ENCODE measurements at regions not wholly inside any gene's neighbourhood (a gene's known extent, or its start where the extent isn't known, plus 50 kb on each side); places are given as distances from the start of the nearest gene placed in this dataset.

GRCh38 chrX:74178536-74178935 is 125.4 kb upstream of the ZCCHC13 start:
- no peak overlapping the region for H4K91ac ChIP-seq (ENCODE audit: insufficient read length, low read depth, low read length)
- no peak overlapping the region for H3K23ac ChIP-seq (ENCODE audit: insufficient read length, low read depth, low read length)
- H3K79me1 ChIP-seq (ENCODE audit: insufficient read depth, low read depth, low read length, poor library complexity, severe bottlenecking), result no peaks in the 10 kb centered on the region
- no peaks in the 10 kb centered on the region for H3K79me2 ChIP-seq (ENCODE audit: insufficient read depth, low read length)
- H2AFZ ChIP-seq (ENCODE audit: low read length), result no peak overlapping the region
- no peaks in the 10 kb centered on the region for H3K23me2 ChIP-seq (ENCODE audit: insufficient read length, low read depth, low read length, poor library complexity, severe bottlenecking)
- TF ChIP-seq CTCF (conservative IDR thresholded peaks at IDR 0.05), result no peak
- no peak overlapping the region for H3K56ac ChIP-seq (ENCODE audit: insufficient read length, low read depth, low read length)
- peaks cover 21 to 25% of the 10 kb centered on the region in 2 experiments for H3K4me1 Mint-ChIP-seq
- H3K4me3 Mint-ChIP-seq, result no peak overlapping the region
- H2AK5ac ChIP-seq (ENCODE audit: insufficient read length, low read length), result no peak overlapping the region
- no peak overlapping the region for H4K8ac ChIP-seq (replicated peaks; ENCODE audit: insufficient read length, low read depth, low read length)
- no peak overlapping the region for H3K18ac ChIP-seq (ENCODE audit: insufficient read length, low read depth, low read length)
- no peaks in the 10 kb centered on the region for H4K20me1 ChIP-seq (ENCODE audit: control insufficient read depth, insufficient read depth, insufficient read length)
- no peak overlapping the region for H3K4me2 ChIP-seq (ENCODE audit: insufficient read depth, insufficient read length, low read length)
- no peaks in the 10 kb centered on the region for H3K9me3 ChIP-seq (ENCODE audit: control insufficient read depth, low read depth, low read length)
- no peak overlapping the region for H3K27ac ChIP-seq (ENCODE audit: insufficient read length, low read depth, low read length)
- no peak overlapping the region for H3T11ph ChIP-seq (ENCODE audit: low read length)
- H2BK20ac ChIP-seq (ENCODE audit: low read depth, low read length, poor library complexity, severe bottlenecking), result no peak overlapping the region
- H2BK120ac ChIP-seq (ENCODE audit: low read depth, low read length, poor library complexity, severe bottlenecking), result no peak overlapping the region
- H2BK15ac ChIP-seq (ENCODE audit: low read depth, low read length), result no peak overlapping the region
- H3K4me1 ChIP-seq (ENCODE audit: insufficient read depth, low read length), result no peaks in the 10 kb centered on the region; the same call in 1 of the 2 replicates
- no CpG with 5 or more reads among the region's 12 CpGs for WGBS (ENCODE audit: extremely low coverage, insufficient read length, low lambda C conversion rate)
- no peak overlapping the region for H3K4ac ChIP-seq (ENCODE audit: low read depth, low read length)
- H3K9ac ChIP-seq (ENCODE audit: extremely low read depth, insufficient read length, low read length), result no peak overlapping the region
- no peaks in the 10 kb centered on the region for H3K27me3 Mint-ChIP-seq (ENCODE audit: low read depth)
- H3K27me3 ChIP-seq (ENCODE audit: insufficient read depth, low read length), result no peaks in the 10 kb centered on the region
- no peak overlapping the region for H2BK12ac ChIP-seq (ENCODE audit: insufficient read length, low read depth, low read length)
- H4K5ac ChIP-seq (ENCODE audit: insufficient read length, low read depth, low read length), result no peak overlapping the region
- H3K36me3 Mint-ChIP-seq (ENCODE audit: insufficient read depth in 1 of 3, low read depth in 3 of 3), result peaks cover 7 to 26% (median 19%) of the 10 kb centered on the region in 3 experiments; a peak in 5 of 7 replicates
- no peak overlapping the region for H3K27ac Mint-ChIP-seq
- H3K9me3 Mint-ChIP-seq, result peaks cover 14 to 18% of the 10 kb centered on the region in 2 experiments
- DNase-seq, result peak; percentile 58
- no peak overlapping the region for H3K14ac ChIP-seq (ENCODE audit: insufficient read depth, low read length)
- H2BK5ac ChIP-seq (ENCODE audit: insufficient read length, low read length), result no peak overlapping the region

Data from H9 (cell line).